HG03280 (cell line): ENCODE measurements at regions not wholly inside any gene's neighbourhood (a gene's known extent, or its start where the extent isn't known, plus 50 kb on each side); places are given as distances from the start of the nearest gene placed in this dataset.

Experiments
- ATAC-seq: cut with Tn5 transposase; IDR thresholded peaks from one replicate; pipeline ENCODE4 v1.9.1; 2021; ENCODE audit warnings: mild to moderate bottlenecking, moderate library complexity; ENCODE audit not compliant: unreplicated experiment

DNA sequence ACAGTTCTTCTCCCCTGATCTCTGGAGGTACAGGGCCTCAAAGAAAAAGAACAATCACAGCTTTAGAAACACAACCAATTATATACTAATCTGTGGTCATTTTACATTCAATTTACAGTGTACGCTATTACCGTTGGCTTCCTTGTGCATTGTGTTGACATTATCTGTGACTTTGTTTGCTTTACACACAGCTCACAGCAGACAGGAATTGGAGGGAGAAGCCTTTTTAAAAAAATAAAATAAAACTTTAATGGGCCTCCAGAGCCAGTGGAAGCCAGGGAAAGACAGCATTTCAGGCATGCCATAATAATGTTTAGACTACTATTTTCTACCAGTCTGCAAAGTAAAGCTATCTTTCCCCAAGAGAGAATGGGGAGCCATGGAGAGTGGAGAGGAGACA lies 179.0 kb upstream of the ADO start:
- ATAC-seq: no peak

GRCh38 chr10:62626079-62626478 lies 178.4 kb upstream of the ADO start:
- ATAC-seq: no peak

DNA sequence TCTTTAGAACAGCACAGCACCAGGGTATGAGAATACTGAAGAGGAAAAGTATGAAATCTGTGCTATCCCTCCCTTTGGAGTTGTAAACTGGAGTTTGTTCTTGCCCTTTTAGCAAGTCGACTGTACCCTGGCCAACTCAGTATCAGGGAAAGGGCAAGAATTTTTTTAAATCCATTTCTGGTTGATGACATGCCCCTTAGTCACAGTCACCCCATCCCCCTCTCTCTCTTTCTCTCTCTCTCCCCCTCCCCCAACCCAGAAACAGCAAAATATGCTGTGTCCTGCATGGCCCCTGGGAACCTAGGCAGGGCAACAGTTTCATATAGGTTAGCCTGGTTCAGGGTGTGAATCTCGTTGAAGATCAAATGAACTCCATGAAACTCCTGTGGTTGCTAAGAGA lies 177.7 kb upstream of the ADO start:
- no peak for ATAC-seq

GRCh38 chr10:62627983-62628382 lies 176.5 kb upstream of the ADO start:
- no peak for ATAC-seq

DNA sequence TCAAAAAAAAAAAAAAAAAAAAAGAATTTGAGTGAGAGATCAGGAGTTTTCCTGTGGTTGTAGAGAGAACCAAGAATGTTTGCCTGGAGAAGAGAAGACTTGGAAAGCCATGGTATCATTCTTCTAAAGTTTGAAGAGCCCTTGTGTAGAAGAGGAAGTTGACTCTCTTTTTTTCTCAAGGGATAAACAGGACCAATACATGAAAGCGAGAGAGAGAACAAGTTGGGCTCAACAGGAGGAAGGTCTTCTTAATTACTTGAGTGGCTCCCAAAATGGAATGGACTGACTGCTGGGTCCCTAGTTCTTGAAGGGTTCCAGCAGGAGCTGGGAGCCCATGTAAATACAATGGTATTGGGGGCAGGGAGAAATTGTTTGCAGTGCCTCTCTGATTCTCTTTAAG lies 173.3 kb upstream of the ADO start:
- ATAC-seq: no peak

DNA sequence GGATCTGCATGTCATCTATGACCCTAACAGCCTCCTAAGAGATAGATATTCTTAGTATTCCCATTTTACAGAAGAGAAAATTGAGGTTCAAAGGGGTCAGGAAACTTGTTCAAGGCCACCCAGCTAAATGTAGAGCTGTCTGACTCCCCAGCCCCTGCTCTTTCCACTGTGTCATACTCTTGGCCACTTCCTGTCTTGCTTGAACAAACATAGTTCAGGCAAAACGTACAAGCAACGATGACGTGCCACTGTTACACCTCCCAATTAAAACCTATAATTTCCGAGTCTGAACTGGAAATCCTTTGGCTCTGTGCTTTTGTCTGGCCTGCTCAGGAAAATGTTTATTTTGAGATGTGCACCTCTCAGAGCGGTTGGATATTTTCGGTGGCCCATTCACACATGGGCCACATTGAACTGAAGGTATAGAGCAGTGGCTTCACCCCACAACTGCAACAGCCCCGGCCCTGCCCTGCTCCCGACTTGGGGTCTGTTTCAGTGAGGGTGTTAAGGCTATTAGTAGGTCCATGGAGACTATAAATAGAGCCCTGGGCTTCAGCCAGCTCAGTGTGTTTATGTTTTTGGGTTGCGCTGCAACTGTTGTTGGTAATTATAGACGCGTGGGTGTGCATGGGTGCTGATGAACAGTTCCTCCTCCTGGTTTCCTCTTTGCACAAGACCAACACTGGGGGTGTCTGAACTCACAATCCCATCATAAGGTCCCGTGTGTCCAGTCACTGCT lies 172.3 kb upstream of the ADO start:
- ATAC-seq: peak; percentile 77

DNA sequence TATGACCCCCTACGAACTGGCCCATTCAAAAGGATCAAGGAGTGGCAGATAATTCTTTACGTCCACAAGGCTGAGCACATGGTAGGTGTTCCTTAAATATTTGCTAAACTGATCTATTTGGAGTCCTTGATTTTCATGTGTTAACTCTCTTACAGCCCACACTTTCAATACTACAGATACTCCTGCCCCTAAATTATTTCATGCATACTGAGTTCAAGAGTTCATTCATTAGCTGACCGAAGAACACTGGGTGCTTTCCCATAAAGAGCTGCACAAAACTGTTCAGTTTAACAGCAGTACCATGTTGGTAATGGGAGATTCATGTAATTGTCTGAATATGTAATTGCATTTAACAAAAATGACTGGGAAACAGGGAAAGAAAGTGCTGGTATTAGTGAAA lies 170.5 kb upstream of the ADO start:
- no peak for ATAC-seq

DNA sequence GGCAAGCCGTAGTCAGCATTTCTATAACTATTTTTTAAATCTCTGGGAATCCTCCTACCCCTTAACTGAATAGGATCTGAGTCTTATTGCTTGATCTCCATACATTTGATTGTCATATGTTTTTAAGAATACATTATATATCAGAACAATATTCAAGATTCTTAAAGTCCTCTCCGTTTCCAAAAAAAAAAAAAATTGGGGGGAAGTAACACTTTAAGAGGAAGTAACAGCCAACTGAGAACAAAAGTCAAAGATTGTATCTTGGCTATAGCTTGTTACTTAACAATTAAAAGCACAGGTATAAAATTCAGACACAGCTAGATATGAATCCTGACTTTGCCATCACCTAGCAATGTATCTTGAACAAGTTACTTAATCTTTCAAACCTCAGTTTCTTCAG lies 169.9 kb upstream of the ADO start:
- ATAC-seq: no peak

- ATAC-seq: no peak
Measured at GRCh38 chr10:62635127-62635526, 169.4 kb upstream of the ADO start.

- ATAC-seq: no peak
Measured at GRCh38 chr10:62636825-62637248, 167.7 kb upstream of the ADO start.

- peak; percentile 64 for ATAC-seq
Measured at GRCh38 chr10:62637249-62638061, 167.1 kb upstream of the ADO start.

DNA sequence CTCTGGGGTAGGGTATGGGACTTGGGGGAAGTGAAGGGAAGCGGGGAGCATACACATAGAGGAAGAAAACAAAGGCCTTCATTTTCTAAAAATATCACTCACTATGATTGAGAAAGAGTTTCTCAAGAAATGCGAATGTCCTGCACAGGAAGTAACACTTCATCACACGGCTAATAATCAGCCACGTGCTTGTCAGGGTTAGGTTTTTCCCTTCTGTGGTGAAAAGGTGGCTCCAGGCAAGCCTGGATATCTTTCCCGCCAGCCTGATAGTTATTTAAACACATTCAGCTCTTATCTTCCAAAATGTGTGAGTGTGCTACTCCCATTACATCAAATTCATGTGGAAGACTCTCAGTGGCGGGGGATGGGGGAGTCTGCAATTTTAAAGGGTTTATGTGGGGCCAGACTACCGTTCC lies 166.4 kb upstream of the ADO start:
- ATAC-seq: peak; percentile 32

DNA sequence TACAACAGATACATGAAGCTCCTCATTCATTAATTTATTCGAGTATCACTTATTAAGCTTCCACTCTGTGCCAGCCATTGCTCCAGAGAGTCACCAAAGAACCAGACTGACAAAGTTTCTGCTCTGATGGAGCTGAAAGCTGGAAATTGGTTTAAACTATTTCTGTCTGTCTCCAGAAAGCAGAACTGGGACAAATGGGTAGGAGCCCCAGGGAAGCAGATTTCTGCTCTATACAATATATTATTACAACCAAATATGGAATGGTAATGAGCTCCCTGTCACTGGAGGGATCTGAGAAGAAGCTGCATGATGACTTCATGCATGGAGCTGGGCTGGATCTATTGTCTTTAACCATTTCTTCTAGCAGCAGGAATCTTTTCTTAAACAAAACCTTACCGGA lies 165.4 kb upstream of the ADO start:
- ATAC-seq: no peak

DNA sequence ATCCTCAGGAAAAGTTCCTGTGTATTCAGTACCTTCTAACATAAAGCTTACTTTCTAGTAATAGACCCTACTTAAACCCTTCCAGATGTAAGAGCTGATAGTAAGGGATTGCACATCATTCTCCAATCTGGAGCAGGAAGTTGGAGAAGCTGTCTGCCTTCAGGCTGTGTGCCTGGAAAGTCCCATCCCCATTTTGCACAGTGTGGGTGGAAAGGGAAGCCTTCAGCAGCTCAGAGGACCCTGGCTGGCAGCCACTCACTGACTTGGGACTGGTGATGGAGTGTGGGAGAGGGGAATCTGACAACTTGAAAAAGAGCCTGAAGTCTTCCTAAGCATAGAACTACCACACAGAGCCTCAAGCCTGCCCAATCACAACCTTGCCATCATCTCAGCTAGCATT lies 164.1 kb upstream of the ADO start:
- no peak for ATAC-seq

DNA sequence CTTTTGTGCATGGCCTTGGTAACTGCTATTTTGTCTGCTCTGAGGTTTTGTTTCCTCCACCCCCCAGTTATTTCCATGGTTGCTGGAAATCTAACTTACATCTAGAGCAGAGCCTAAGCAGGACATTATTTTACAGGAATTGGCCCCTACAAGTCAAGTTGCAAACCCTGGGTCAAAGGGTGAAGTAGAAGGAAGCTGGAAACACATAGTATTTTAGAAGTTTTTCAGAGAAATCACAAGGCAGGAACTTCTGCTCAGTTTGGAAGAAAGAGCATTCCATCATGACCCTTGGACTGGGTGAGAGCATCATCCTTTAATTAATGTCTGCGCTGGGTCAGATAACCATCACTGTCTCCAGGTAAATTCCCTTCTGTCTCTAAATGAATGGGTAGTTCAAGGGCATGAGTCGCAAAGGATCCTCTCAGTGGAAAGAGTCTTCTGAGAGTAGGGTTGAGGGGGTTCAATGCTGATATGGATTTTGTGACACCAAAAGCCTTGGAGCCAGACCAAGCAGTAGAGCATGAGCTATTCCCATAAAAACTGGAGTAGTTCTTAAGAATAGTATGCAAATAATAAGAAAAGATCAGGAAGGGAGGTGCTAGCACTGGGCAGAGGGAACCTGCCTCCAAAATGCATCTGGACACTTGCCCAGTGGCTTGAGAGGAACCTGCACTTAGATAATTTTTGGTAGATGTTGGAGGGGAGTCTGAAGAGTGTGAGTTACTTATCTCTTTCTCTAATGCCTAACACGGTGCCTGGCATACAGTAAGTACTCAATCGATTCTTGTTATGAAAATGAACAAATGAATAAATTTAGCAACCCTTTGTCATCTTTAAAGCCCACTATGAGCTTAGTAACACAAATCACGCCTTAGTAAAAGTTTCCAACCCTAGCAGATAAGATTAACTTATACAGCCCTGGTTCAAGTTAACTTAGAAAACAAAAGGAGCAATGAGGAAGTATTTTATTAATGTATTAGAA lies 160.6 kb upstream of the ADO start:
- ATAC-seq: no peak

DNA sequence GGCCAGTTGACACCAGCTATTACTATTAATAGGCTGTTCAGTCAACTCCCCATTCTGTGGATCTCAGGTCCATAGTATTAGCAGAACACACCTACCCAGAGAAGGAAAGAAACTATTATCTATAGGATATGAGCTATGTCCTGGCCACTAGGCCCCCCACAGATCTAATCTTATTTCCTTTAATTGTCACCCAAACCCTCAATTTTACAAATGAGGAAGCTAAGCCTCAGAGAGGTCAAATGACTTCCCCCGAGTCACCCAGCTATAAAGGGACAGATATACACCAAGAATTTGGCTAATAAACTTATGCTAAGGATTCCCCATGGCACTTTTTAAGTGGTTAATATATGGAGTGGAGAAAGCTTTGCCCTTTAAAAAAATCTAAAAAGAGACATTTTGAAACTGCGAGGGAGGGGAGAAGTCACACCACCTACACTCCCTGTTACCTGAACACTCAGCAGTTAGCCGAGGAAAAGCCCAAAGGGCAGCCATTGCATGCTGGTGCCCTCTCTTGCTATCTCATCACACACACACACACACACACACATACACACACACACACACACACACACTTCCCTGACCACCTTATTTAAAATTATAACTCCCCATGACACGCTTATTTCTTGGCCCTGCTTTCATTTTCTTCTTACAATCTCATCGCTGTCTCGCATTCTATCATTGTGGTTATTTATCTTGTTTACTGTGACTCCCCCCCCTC lies 157.0 kb upstream of the ADO start:
- ATAC-seq: no peak

DNA sequence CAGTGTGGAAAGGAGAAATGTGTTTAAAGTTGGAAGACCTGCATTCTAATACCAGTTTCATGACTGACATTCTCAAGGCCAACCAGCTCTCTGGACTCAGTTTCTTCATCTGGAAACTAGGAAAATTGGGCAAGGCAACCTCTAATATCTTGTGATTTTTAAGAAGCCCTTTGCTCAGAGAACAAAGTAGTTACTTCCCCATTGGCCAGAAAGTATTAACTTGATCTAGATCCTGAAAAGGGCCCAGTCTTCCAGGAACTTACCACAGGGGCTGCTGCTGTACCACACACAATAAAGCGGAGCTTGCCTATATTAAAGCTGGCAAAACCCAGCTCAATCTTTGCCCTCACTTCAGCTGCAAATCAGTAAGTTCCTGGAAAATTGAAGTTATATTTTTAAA lies 155.6 kb upstream of the ADO start:
- ATAC-seq: no peak

DNA sequence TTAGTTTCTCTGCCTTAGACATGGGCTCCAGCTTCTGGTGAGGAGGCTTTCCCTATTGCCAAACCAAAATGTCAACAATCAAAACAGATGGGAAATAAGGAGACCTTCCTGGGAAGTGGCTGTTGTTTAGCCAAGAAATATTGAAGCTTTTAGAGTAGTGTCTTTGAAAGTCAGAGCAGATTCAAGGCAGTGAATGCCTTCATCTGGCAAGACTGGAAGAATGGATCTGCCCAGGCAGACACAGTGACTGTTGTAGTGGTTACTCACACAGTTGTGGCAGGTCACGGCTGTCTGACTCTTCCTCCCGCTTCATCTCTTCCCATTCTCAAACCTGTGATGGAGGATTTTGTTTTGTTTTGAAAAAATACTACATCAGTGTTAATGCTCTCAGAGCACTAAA lies 154.1 kb upstream of the ADO start:
- ATAC-seq: no peak

DNA sequence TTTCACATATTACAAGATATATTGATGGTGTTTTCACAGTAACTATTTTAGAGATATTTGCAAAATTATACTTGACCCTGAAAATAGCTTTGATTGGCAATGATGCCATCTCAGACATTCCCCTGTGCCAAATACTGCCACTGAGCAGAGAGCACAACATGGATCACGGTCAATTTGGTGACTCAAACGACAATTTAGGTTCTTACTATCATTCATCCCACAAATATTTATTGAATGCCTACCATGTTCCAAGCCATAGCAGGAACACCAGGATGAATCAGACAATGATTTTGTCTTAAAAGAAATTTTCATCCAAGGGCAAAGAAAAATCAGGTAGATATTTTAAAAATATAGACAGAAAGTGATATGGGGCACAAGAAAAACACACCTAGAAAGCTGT lies 153.2 kb upstream of the ADO start:
- no peak for ATAC-seq

GRCh38 chr10:62652114-62652513 lies 152.4 kb upstream of the ADO start:
- no peak for ATAC-seq

DNA sequence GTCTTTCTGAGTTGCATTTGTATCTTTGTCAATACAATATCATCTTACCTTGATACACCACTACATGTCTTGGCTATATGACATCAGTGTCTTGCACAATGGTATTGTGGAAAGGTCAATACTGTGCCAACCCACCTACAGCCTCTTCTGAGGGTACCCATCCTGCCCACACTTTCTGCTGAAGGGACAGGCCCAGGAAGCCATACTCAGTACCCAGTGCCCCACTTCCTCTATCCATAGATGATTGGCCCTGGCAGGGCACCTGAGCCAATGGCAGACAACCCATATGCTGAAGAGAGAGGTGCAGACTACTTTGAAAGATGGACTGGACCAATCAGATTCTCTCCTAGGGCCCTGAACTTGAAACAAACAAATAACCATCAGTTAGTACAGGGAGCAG lies 152.0 kb upstream of the ADO start:
- ATAC-seq: no peak
